HEK293 (cell line): ENCODE measurements at regions not wholly inside any gene's neighbourhood (a gene's known extent, or its start where the extent isn't known, plus 50 kb on each side); places are given as distances from the start of the nearest gene placed in this dataset.

Experiments
- KLF8 ChIP-seq: fragments of 450-650 bp; formaldehyde crosslinking; IDR thresholded peaks from 2 replicates; pipeline ENCODE4 v1.5.1; 2016; ENCODE audit warnings: missing biosample characterization, missing genetic modification characterization
- SETDB1 ChIP-seq: IDR thresholded peaks from one replicate; pipeline ENCODE4 v1.6.1; 2017; ENCODE audit warnings: mild to moderate bottlenecking, low read length, moderate library complexity, mixed read lengths; ENCODE audit not compliant: insufficient read length
- YY1 ChIP-seq: fragments of 450-650 bp; formaldehyde crosslinking; IDR thresholded peaks from 2 replicates; pipeline ENCODE4 v1.5.1; 2018; ENCODE audit warnings: missing biosample characterization, missing genetic modification characterization
- ZNF146 ChIP-seq: fragments of 450-650 bp; formaldehyde crosslinking; IDR thresholded peaks from 2 replicates; pipeline ENCODE4 v1.5.1; 2016; ENCODE audit warnings: missing biosample characterization, missing genetic modification characterization
- ZNF274 ChIP-seq, 2 experiments: fragments of 200-500 bp in 1 of 2; fragments of 450-650 bp in 1 of 2; sonication (Bioruptor generic) in 1 of 2; formaldehyde crosslinking in 1 of 2; IDR thresholded peaks; 2 replicates each; pipeline versions ENCODE4 v1.5.1 to v1.6.1; 2014 to 2016; ENCODE audit warnings: borderline replicate concordance in 1 of 2, inconsistent platforms in 1 of 2, low read length in 1 of 2, missing biosample characterization in 1 of 2, missing genetic modification characterization in 1 of 2
- ZNF530 ChIP-seq: fragments of 450-650 bp; formaldehyde crosslinking; IDR thresholded peaks from 2 replicates; pipeline ENCODE4 v1.5.1; 2016; ENCODE audit warnings: low read depth, missing biosample characterization, missing genetic modification characterization
- ZNF626 ChIP-seq: fragments of 450-650 bp; sonication (Bioruptor Pico); formaldehyde crosslinking; IDR thresholded peaks from 2 replicates; pipeline ENCODE4 v1.5.1; 2018; ENCODE audit warnings: missing biosample characterization, missing genetic modification characterization, inconsistent platforms
- ZNF777 ChIP-seq: fragments of 450-650 bp; formaldehyde crosslinking; IDR thresholded peaks from 2 replicates; pipeline ENCODE4 v1.5.1; 2017; ENCODE audit warnings: missing biosample characterization, missing genetic modification characterization, borderline replicate concordance
- ZSCAN30 ChIP-seq: fragments of 450-650 bp; IDR thresholded peaks from 2 replicates; pipeline ENCODE4 v1.5.1; 2018; ENCODE audit warnings: missing biosample characterization, mild to moderate bottlenecking, missing genetic modification characterization, moderate library complexity
- TF ChIP-seq, protein P1 (sequence below): fragments of 450-650 bp; formaldehyde crosslinking; IDR thresholded peaks from 2 replicates; pipeline ENCODE4 v1.5.1; 2016; ENCODE audit warnings: missing biosample characterization, missing genetic modification characterization
- TF ChIP-seq, protein P2 (sequence below): fragments of 450-650 bp; formaldehyde crosslinking; IDR thresholded peaks from 2 replicates; pipeline ENCODE4 v1.5.1; 2017; ENCODE audit warnings: missing biosample characterization, missing genetic modification characterization

DNA sequence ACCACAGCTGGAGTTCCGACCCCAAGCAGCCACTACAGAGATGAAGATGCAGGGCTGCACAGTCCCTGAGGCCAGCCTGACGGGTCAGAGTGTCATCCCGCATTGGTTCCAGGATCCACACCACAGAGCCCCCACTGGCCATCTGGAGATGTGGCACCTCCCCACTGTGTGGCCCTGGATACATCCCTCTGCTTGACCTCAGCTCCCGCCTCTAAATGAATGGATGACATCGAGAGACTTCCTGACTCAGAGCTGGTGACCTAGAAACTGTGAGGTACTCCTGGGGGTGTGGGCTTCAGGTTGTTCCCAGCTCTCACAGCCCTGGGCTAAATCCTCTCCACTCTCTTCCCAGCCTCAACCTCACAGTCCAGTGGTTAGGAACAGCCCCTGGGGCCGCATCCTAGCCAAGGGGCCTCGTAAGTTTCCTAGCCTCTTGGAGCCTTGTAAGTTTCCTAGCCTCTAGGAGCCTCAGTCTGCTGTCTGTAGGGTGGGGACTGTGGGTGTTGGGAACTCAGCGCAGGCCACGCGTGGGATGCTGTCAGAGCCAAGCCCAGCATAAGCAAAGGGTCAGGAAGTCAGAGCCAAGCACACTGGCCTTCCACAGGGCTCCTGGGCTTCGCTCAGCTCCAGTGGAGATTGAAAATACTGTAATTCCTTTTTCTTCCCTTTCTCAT is 87.5 kb upstream of the RUNX3 start:
- TF ChIP-seq KLF8 (tag by site-specific recombination): no peak
- no peak for TF ChIP-seq ZNF146 (tag by site-specific recombination)
- TF ChIP-seq, protein P1, sequence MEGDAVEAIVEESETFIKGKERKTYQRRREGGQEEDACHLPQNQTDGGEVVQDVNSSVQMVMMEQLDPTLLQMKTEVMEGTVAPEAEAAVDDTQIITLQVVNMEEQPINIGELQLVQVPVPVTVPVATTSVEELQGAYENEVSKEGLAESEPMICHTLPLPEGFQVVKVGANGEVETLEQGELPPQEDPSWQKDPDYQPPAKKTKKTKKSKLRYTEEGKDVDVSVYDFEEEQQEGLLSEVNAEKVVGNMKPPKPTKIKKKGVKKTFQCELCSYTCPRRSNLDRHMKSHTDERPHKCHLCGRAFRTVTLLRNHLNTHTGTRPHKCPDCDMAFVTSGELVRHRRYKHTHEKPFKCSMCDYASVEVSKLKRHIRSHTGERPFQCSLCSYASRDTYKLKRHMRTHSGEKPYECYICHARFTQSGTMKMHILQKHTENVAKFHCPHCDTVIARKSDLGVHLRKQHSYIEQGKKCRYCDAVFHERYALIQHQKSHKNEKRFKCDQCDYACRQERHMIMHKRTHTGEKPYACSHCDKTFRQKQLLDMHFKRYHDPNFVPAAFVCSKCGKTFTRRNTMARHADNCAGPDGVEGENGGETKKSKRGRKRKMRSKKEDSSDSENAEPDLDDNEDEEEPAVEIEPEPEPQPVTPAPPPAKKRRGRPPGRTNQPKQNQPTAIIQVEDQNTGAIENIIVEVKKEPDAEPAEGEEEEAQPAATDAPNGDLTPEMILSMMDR: 0 out of 2 replicates have a peak, but pooled peaks have one; percentile 6
- no peak for TF ChIP-seq ZNF626
- TF ChIP-seq YY1 (tag by site-specific recombination): no peak
- TF ChIP-seq ZNF274 (IDR thresholded peaks at IDR 0.05; ENCODE audit: low read length): no peak
- TF ChIP-seq ZNF274 (tag by site-specific recombination; IDR thresholded peaks at IDR 0.05; ENCODE audit: borderline replicate concordance): no peak
- TF ChIP-seq ZNF530 (tag by site-specific recombination): no peak
- TF ChIP-seq SETDB1: no peak
- TF ChIP-seq ZNF777 (tag by site-specific recombination): no peak
- TF ChIP-seq, protein P2, sequence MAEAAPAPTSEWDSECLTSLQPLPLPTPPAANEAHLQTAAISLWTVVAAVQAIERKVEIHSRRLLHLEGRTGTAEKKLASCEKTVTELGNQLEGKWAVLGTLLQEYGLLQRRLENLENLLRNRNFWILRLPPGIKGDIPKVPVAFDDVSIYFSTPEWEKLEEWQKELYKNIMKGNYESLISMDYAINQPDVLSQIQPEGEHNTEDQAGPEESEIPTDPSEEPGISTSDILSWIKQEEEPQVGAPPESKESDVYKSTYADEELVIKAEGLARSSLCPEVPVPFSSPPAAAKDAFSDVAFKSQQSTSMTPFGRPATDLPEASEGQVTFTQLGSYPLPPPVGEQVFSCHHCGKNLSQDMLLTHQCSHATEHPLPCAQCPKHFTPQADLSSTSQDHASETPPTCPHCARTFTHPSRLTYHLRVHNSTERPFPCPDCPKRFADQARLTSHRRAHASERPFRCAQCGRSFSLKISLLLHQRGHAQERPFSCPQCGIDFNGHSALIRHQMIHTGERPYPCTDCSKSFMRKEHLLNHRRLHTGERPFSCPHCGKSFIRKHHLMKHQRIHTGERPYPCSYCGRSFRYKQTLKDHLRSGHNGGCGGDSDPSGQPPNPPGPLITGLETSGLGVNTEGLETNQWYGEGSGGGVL: no peak
- TF ChIP-seq ZSCAN30: no peak
